ENCODE measurements at regions not wholly inside any gene's neighbourhood (a gene's known extent, or its start where the extent isn't known, plus 50 kb on each side); places are given as distances from the start of the nearest gene placed in this dataset.

GRCh38 chr2:207334624-207335371 is 169.1 kb upstream of the KLF7 start:
- peak in 1 of 3 donors; percentile 50 for DNase-seq
- peaks cover 15% of the 10 kb centered on the region for H3K4me1 Mint-ChIP-seq
- intact Hi-C loops (cut with micrococcal nuclease), result no loop called here
- Histone ChIP-seq H3K27me3 (ENCODE audit: control insufficient read depth in 2 of 2, insufficient read depth in 2 of 2, low read length in 2 of 2) (no peaks in the 10 kb centered on the region), H2AFZ (ENCODE audit: insufficient read depth, low read depth, low read length, poor library complexity, severe bottlenecking) (no peak overlapping the region), H3K36me3 (replicated peaks in 1 of 2; ENCODE audit: control insufficient read depth in 1 of 2, insufficient read depth in 2 of 2, low read length in 2 of 2) (no peaks in the 10 kb centered on the region), H3K4me3 (replicated peaks in 1 of 3; ENCODE audit: low read depth in 2 of 3, low read length in 3 of 3) (no peak overlapping the region), H4K20me1 (ENCODE audit: insufficient read depth, low read length) (no peaks in the 10 kb centered on the region), H3K79me2 (ENCODE audit: insufficient read depth, low read length) (no peaks in the 10 kb centered on the region), H3K4me1 (ENCODE audit: control insufficient read depth in 1 of 2, insufficient read depth in 2 of 2, low read length in 2 of 2) (peaks cover 9 to 10% of the 10 kb centered on the region in 2 donors), H3K9me3 (replicated peaks in 1 of 2; ENCODE audit: control insufficient read depth in 1 of 2, insufficient read depth in 1 of 2, low read length in 2 of 2) (no peaks in the 10 kb centered on the region), H3K4me2 (replicated peaks; ENCODE audit: extremely low read depth, low read length, poor library complexity, severe bottlenecking) (no peak overlapping the region), H3K9ac (ENCODE audit: insufficient read depth, low read length, poor library complexity, severe bottlenecking) (no peak overlapping the region), H3K27ac (ENCODE audit: low read depth in 1 of 2, low read length in 2 of 2) (no peak overlapping the region)
- 81% methylated on average over 14 of the region's 20 CpGs for WGBS (ENCODE audit: insufficient coverage)
- no peaks in the 10 kb centered on the region for H3K9me3 Mint-ChIP-seq
- TF ChIP-seq CTCF (IDR thresholded peaks at IDR 0.05), result no peak
- H3K36me3 Mint-ChIP-seq, result no peaks in the 10 kb centered on the region
- no peak overlapping the region for H3K4me3 Mint-ChIP-seq
- H3K27ac Mint-ChIP-seq, result no peak overlapping the region
- no peaks in the 10 kb centered on the region for H3K27me3 Mint-ChIP-seq (ENCODE audit: low read depth in 3 of 3)

DNA sequence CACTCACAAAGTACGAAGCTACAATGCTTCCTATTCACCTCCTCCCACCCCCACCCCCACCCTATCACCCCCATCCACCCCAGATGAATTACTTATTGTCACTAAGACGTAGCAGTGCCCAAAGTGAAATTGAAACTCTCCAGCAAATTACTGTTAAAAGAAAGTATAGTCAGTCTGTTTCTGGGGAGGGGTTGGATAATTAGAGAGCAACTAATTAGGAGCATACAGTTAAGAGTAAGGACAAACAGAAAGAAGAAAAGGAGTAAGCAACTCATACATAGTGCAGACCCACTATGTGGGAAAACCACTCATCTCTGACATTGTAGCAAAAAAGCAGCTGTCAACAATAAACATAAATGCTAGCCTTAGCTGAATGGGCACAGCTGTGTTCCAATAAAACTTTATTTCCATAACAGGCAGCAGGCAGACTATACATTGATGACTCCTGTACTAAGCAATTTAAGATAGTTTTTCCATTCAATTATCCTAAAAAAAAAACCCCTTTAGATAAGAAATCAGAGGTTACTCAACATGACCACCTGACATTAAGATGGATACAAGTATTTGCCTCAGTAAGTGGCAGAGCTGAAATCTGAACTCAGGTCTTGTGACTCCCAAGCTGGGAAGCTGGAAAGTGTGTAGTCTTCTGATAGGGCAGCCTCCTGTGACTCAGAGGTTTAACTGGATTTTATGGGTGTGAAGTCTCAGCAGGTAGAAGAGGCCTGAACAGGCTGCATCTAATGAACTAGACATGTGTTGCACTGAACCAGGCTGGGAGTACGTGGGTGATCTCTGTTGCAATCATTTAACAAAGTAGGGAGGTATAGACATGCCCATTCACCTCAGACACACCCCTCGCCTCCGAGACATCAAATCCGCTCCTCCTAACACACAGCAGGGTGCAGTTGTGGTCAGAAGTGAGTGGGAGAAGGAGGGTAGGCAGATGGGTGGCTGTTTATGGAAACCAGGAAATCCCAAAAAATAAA is 171.8 kb upstream of the KLF7 start:
- Mint-ChIP-seq H3K4me1 (peaks cover 8% of the 10 kb centered on the region), H3K4me3 (no peak overlapping the region), H3K36me3 (no peaks in the 10 kb centered on the region), H3K27me3 (ENCODE audit: low read depth in 3 of 3) (no peaks in the 10 kb centered on the region), H3K27ac (no peak overlapping the region), H3K9me3 (no peaks in the 10 kb centered on the region)
- Histone ChIP-seq H2AFZ (ENCODE audit: insufficient read depth, low read depth, low read length, poor library complexity, severe bottlenecking) (no peak overlapping the region), H3K4me2 (replicated peaks; ENCODE audit: extremely low read depth, low read length, poor library complexity, severe bottlenecking) (no peak overlapping the region), H4K20me1 (ENCODE audit: insufficient read depth, low read length) (no peaks in the 10 kb centered on the region), H3K9me3 (replicated peaks in 1 of 2; ENCODE audit: control insufficient read depth in 1 of 2, insufficient read depth in 1 of 2, low read length in 2 of 2) (no peaks in the 10 kb centered on the region), H3K4me3 (replicated peaks in 1 of 3; ENCODE audit: low read depth in 2 of 3, low read length in 3 of 3) (no peak overlapping the region), H3K27me3 (ENCODE audit: control insufficient read depth in 2 of 2, insufficient read depth in 2 of 2, low read length in 2 of 2) (no peaks in the 10 kb centered on the region), H3K79me2 (ENCODE audit: insufficient read depth, low read length) (no peaks in the 10 kb centered on the region), H3K27ac (ENCODE audit: low read depth in 1 of 2, low read length in 2 of 2) (no peak overlapping the region), H3K9ac (ENCODE audit: insufficient read depth, low read length, poor library complexity, severe bottlenecking) (no peak overlapping the region), H3K4me1 (ENCODE audit: control insufficient read depth in 1 of 2, insufficient read depth in 2 of 2, low read length in 2 of 2) (peaks cover 4 to 5% of the 10 kb centered on the region in 2 donors), H3K36me3 (replicated peaks in 1 of 2; ENCODE audit: control insufficient read depth in 1 of 2, insufficient read depth in 2 of 2, low read length in 2 of 2) (no peaks in the 10 kb centered on the region)
- no peak for DNase-seq
- TF ChIP-seq CTCF (IDR thresholded peaks at IDR 0.05), result no peak
- intact Hi-C loops (cut with micrococcal nuclease), result no loop called here
- no CpG with 5 or more reads among the region's 6 CpGs for WGBS (ENCODE audit: insufficient coverage)
